ENCODE measurements at regions not wholly inside any gene's neighbourhood (a gene's known extent, or its start where the extent isn't known, plus 50 kb on each side); places are given as distances from the start of the nearest gene placed in this dataset.

DNA sequence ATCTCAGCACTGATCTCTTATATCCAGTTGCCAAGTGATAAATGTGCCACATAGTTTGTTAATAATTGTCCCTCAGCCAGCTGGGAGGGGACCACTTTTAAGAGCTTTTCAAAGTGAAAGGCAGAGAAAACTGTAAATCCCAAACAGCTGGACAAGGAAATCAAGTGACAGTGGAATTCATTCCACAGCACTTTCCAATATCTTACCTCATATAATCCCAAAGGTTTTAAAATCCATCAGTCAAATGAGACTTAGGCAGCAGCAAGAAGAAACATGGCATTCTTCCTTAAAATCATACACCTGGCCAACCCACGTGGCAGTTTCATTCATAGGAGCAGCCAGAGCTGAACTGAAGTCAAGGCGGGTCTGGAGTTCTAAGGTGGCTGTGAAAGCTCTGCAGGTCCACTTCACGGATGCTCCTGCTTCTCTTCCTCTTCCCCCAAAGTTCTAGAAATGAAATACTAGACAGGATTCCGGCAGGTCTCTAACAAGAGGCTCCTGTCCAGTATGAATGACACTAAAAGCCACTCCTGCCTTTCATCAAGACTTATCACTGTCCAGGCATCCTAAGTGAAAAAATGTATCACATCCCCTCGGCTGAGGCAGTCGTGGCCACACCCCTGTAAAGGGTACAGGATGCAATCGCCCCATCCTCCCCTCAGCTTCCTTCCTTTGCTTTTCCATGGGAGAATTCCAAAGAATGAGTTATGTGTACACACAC is 190.4 kb upstream of the STK17B start:
- Mint-ChIP-seq H3K4me1 (peaks cover 11% of the 10 kb centered on the region), H3K36me3 (ENCODE audit: low read depth) (no peaks in the 10 kb centered on the region), H3K27me3 (peaks cover 9% of the 10 kb centered on the region), H3K9me3 (no peaks in the 10 kb centered on the region), H3K27ac (no peak overlapping the region), H3K4me3 (no peak overlapping the region)
- CTCF ChIA-PET, result interaction anchor here (1.0 to 1.3 kb wide), 3 partner anchors 9 to 293 kb away, joined by 3 to 6 read pairs (median 3); partner anchors contain the start of gene DNAH7
- POLR2A ChIA-PET, result no interaction called here
- DNase-seq, result no peak

DNA sequence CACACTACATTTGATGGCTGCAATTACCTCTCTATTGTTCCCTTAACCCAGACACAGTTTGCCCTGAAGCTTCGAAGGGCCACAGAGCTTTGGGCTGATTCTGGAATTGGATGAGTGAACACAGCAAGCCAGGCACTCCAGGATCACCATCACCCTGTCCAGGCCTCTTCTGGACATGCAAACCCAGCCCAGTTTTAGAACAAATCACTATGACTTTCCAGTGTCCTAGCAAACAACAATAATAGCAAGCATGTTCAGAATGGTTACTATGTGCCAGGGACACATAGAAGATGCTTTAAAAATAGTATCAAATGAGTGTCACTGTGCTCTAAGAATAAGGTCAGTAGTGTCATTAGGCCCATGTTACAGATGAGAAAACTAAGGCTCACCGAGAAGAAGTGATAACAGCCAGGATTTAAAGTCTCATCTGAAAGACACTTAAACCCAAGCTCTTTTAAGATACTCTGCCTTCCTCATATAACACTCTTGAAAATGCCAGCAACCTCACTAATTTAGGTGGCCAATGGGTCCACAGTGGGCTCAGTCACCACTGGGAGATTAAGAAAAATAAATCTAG is 191.7 kb upstream of the STK17B start:
- Mint-ChIP-seq H3K4me3 (no peak overlapping the region), H3K27ac (no peak overlapping the region), H3K4me1 (peaks cover 11% of the 10 kb centered on the region), H3K27me3 (peaks cover 11% of the 10 kb centered on the region), H3K9me3 (peaks cover 2% of the 10 kb centered on the region), H3K36me3 (ENCODE audit: low read depth) (no peaks in the 10 kb centered on the region)
- CTCF ChIA-PET, result interaction anchor here (1.0 to 1.3 kb wide), 4 partner anchors 8 to 294 kb away, joined by 3 to 6 read pairs (median 3); partner anchors contain the start of gene DNAH7
- DNase-seq, result no peak
- POLR2A ChIA-PET, result no interaction called here

DNA sequence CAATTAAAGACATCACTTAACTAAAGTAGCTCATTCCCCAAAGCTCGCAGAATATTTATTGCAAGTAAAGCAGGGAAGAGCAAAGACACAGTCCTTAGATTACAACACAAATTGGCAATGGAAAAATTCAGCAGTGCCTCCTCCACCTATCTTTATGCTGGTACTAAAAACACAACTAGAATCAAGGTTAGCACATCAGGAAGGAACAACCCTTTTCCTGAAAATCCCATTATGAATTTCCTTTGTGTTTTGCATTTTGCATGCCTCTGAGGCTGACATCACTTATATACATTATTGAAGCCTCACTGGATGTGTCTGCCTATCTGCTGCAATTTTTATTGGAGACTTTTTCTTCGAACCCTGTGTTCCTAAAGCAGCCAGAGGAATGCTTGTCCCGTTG is 193.8 kb upstream of the STK17B start:
- CTCF ChIA-PET, result no interaction called here
- H3K27me3 Mint-ChIP-seq, result peaks cover 11% of the 10 kb centered on the region
- no peak for DNase-seq
- POLR2A ChIA-PET, result no interaction called here
- H3K4me3 Mint-ChIP-seq, result no peak overlapping the region
- H3K4me1 Mint-ChIP-seq, result peaks cover 11% of the 10 kb centered on the region
- H3K36me3 Mint-ChIP-seq (ENCODE audit: low read depth), result no peaks in the 10 kb centered on the region
- H3K9me3 Mint-ChIP-seq, result peaks cover 10% of the 10 kb centered on the region
- no peak overlapping the region for H3K27ac Mint-ChIP-seq

DNA sequence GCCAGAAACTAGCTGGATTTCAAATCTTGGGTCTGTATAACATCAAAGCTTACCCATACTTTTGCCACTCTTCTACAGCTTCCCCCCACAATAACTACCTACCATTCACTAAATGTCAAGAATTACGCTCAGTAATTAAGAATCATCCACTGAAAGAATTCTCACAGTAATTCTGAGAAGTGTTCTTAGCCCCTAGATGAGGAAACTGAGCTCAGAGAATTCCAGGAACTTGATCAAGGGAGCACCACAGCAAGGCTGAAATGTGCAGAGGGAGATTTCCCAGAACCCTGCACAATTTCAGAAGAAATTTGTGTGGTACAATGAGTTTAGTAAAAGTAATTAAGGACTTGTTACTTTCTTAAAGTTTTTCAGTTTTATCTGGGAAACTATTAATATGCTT is 194.5 kb upstream of the STK17B start:
- ChIA-PET CTCF (no interaction called here), POLR2A (no interaction called here)
- H3K27ac Mint-ChIP-seq, result no peak overlapping the region
- H3K4me3 Mint-ChIP-seq, result no peak overlapping the region
- peaks cover 11% of the 10 kb centered on the region for H3K4me1 Mint-ChIP-seq
- H3K27me3 Mint-ChIP-seq, result peaks cover 4% of the 10 kb centered on the region
- no peaks in the 10 kb centered on the region for H3K36me3 Mint-ChIP-seq (ENCODE audit: low read depth)
- H3K9me3 Mint-ChIP-seq, result peaks cover 10% of the 10 kb centered on the region
- DNase-seq, result no peak

DNA sequence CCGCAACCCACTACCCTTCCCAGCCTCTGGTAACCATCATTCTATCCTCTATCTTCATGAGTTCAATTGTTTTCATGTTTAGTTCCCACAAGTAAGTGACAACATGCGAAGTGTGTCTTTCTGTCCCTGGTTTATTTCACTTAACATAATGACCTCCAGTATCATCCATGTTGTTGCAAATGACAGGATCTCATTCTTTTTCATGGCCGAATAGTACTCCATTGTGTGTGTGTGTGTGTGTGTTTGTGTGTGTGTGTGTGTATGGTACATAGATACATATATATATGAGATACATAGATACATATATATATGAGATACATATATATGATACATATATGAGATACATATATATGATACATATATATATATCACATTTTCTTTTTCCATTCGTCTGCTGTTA is 196.3 kb upstream of the STK17B start:
- ChIA-PET CTCF (no interaction called here), POLR2A (no interaction called here)
- Mint-ChIP-seq H3K9me3 (peaks cover 10% of the 10 kb centered on the region), H3K4me1 (peaks cover 11% of the 10 kb centered on the region), H3K36me3 (ENCODE audit: low read depth) (no peaks in the 10 kb centered on the region), H3K4me3 (no peak overlapping the region), H3K27me3 (peaks cover 4% of the 10 kb centered on the region), H3K27ac (no peak overlapping the region)
- DNase-seq, result no peak

DNA sequence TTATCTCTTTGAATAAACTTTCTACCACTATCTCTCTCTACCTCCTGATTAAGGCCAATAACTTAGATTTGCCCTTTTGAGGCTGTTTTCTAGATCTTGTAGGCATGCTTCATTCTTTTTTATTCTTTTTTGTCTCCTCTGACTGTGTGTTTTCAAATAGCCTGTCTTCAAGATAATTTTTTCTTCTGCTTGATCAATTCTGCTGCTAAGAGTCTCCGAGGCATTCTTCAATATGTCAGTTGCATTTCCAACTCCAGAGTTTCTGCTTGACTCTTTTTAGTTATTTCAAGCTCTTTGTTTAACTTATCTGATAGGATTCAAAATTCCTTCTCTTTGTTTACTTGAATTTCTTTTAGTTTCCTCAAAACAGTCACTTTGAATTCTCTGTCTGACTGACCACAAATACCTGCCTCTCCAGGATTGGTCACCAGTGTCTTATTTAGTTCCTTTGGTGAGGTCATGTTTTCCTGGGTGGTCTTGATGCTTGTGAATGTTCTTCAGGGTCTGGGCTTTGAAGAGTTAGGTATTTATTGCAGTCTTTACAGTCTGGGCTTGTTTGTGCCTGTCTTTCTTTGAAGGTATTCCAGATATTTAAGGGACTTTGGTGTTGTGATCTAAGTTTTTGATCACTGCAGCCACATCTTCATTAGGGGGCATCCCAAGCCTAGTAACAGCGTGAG is 197.3 kb upstream of the STK17B start:
- no peaks in the 10 kb centered on the region for H3K36me3 Mint-ChIP-seq (ENCODE audit: low read depth)
- H3K27ac Mint-ChIP-seq, result no peak overlapping the region
- CTCF ChIA-PET, result interaction anchor here (0.6 kb wide), 1 partner anchor 36 kb away, joined by 3 read pairs; no protein-coding TSS in a partner anchor
- no peak for DNase-seq
- no peak overlapping the region for H3K4me3 Mint-ChIP-seq
- peaks cover 10% of the 10 kb centered on the region for H3K9me3 Mint-ChIP-seq
- POLR2A ChIA-PET, result no interaction called here
- H3K4me1 Mint-ChIP-seq, result peaks cover 11% of the 10 kb centered on the region
- H3K27me3 Mint-ChIP-seq, result peaks cover 4% of the 10 kb centered on the region

DNA sequence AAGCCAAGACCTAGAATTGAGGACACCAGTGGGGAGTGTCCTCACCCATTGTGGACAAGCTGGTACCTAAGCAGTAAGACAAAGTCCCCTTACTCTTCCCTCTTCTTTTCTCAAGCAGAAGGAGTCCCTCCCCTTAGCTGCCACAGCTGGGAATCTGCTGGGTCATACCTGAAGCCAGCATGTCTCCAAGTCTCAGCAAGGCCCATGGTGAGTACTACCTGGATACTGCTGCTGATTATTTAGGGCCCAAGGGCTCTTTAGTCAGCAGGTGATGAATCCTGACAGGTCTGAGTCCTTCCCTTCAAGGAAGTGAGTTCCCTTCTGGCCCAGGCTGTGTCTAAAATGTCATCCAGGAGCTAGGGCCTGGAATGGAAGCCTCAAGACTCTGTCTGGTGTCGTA is 198.6 kb upstream of the STK17B start:
- Mint-ChIP-seq H3K27me3 (peaks cover 4% of the 10 kb centered on the region), H3K4me3 (no peak overlapping the region), H3K36me3 (ENCODE audit: low read depth) (no peaks in the 10 kb centered on the region)

DNA sequence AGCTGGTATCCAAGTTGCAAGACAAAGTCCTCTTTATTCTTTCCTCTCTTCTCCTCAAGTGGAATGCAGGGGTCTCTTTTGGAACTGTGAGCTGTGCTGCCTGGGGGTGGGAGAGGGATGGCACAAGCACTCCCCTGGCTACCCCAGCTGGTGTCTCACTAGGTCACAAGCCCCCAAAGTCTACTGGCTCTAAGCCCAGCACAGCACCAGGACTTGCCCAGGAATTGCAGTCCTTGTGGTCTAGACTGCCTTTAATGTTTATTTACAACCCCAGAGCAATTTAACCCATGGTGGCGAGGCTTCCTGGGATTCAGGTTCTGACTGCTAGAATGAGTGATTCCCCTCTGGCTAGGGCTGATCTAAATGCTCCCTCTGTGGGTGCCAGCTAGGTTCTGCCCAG is 199.0 kb upstream of the STK17B start:
- POLR2A ChIA-PET, result no interaction called here
- Mint-ChIP-seq H3K36me3 (ENCODE audit: low read depth) (no peaks in the 10 kb centered on the region), H3K4me1 (peaks cover 10% of the 10 kb centered on the region), H3K27ac (no peak overlapping the region), H3K4me3 (no peak overlapping the region), H3K9me3 (peaks cover 10% of the 10 kb centered on the region), H3K27me3 (peaks cover 4% of the 10 kb centered on the region)
- CTCF ChIA-PET, result interaction anchor here (1.3 to 1.8 kb wide), 2 partner anchors 8 to 292 kb away, joined by 5 to 6 read pairs; no protein-coding TSS in a partner anchor
- DNase-seq, result no peak

More for the DNA sequence above, 198.6 kb upstream of the STK17B start:
- POLR2A ChIA-PET, result no interaction called here
- Mint-ChIP-seq H3K4me1 (peaks cover 11% of the 10 kb centered on the region), H3K9me3 (peaks cover 10% of the 10 kb centered on the region), H3K27ac (no peak overlapping the region)
- CTCF ChIA-PET, result interaction anchor here (0.7 to 1.8 kb wide), 3 partner anchors 8 to 292 kb away, joined by 3 to 6 read pairs (median 5); no protein-coding TSS in a partner anchor
- no peak for DNase-seq

DNA sequence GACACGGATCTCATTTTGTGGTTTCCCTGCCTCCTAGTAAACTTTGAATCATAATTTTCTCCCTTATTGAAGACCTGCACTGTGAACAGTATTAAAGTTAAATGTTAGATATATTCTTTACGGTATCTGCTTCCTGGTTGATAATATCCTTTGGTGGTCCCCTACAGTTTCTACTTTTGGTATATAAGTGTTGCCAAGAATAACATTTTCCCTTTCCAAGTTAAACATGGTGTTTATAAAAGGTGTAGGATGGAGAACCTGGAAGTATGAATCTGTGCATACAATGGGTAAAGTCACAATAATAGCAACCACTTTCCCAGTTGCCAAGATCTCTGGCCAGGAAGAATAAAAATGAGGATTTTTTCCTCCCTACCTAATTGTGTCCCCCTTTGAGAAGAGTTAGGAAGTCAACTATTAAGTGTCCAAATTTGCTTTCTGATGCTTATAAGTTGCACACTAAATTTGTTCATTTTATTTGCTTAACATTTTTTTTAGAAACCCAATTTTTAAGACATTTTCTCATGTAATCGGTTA is 201.0 kb upstream of the STK17B start:
- CTCF ChIA-PET, result no interaction called here
- Mint-ChIP-seq H3K4me3 (no peak overlapping the region), H3K27me3 (peaks cover 4% of the 10 kb centered on the region), H3K9me3 (peaks cover 10% of the 10 kb centered on the region), H3K27ac (no peak overlapping the region), H3K4me1 (no peaks in the 10 kb centered on the region), H3K36me3 (ENCODE audit: low read depth) (no peaks in the 10 kb centered on the region)
- POLR2A ChIA-PET, result no interaction called here
- DNase-seq, result no peak

DNA sequence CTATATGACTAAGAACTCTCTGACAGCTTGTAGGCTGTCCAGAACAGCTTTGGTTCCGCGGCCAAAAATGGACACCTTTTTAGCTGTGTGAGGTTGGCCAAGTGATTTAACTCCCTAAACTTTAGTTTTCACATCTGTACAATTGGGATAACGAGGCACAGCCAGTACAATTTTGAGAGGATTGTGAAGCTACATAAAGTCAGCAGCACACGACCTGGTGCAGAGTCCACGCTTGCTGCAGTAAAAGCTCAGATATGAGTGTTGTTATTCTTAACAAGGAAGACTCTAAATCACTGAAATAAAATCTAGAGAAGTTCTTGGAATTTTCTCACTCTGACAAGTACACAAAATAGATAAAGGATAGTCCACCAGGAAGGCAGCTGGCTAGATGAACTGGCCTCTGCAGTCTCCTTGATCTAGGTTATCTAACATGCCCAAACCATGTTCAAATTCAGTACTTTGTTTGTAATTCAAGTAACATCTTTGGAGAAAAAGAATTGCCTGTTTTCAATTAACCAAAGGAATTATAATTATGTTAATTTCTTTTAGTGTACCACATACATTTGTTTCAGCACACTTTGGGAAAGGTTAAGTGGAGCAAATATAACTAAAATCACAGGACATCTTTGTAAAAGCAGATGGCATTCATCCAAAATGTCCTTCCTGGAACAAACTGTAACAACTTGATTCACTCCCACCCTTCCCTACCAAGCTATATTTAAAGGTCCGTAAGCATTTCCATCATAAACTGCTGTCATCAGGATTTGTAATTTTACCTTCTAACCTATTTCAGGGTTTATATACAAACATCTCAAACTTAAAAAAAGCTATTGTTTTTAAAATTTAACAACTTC is 201.7 kb upstream of the STK17B start:
- DNase-seq, result no peak
- Mint-ChIP-seq H3K27ac (no peak overlapping the region), H3K27me3 (peaks cover 2% of the 10 kb centered on the region), H3K9me3 (peaks cover 9% of the 10 kb centered on the region), H3K36me3 (ENCODE audit: low read depth) (no peaks in the 10 kb centered on the region), H3K4me1 (no peaks in the 10 kb centered on the region), H3K4me3 (no peak overlapping the region)
- CTCF ChIA-PET, result interaction anchor here (0.6 to 1.4 kb wide), 2 partner anchors 11 to 68 kb away, joined by 3 read pairs; no protein-coding TSS in a partner anchor
- POLR2A ChIA-PET, result no interaction called here

DNA sequence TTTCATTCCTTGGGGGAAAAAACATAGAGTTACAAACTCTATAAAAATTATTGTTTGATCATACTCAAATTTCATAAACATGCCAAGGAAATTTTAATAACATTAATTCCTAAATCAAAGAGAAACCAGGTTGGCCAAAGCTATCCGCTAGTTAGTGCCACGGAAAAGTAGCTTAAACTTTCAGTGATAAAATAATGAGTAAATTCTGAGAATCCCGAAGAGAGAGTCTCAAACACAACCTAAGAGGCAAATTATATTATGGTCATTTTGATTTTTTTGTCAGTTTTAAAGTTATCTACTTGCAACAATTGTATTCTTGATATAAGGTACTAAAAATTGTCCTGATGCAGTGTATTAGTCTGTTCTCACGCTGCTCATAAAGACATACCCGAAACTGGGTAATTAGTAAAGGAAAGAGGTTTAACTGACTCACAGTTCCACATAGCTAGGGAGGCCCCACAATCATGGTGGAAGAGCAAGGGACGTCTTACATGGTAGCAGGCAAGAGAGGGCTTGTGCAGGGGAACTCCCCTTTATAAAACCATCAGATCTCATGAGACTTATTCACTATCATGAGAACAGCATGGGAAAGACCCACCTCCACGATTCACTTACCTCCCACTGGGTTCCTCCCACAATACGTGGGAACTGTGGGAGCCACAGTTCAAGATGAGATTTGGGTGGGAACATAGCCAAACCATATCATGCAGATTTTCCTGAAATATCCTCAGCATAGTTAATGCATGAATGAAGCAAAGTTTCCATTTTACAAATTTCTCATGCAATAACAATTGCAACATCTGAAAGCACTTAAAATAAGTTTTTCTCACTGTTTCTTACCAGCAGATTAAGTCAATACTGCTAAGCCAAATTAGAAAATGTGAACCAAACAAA is 205.9 kb upstream of the STK17B start:
- no peak overlapping the region for H3K4me3 Mint-ChIP-seq
- H3K9me3 Mint-ChIP-seq, result no peaks in the 10 kb centered on the region
- no peak overlapping the region for H3K27ac Mint-ChIP-seq
- H3K4me1 Mint-ChIP-seq, result no peaks in the 10 kb centered on the region
- ChIA-PET CTCF (no interaction called here), POLR2A (no interaction called here)
- DNase-seq, result no peak
- H3K36me3 Mint-ChIP-seq (ENCODE audit: low read depth), result no peaks in the 10 kb centered on the region
- H3K27me3 Mint-ChIP-seq, result no peaks in the 10 kb centered on the region

DNA sequence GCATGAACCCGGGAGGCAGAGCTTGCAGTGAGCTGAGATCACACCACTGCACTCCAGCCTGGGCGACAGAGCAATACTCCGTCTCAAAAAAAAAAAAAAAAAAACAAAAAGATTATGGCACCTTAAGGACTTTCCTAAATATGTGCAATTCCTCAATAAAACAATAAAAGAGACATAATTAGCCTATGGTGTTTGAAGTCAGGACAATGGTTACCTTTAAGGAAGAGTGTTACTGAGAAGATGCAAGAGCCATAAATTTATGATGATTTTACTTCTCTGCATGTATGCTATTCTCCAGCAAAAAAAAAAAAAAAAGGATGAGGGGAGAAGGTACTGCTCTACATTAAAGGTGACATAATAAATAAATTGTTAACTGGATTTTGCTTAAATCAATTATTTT is 208.2 kb upstream of the STK17B start:
- ChIA-PET CTCF (no interaction called here), POLR2A (no interaction called here)
- no peak for DNase-seq
- no peaks in the 10 kb centered on the region for H3K4me1 Mint-ChIP-seq
- H3K9me3 Mint-ChIP-seq, result no peaks in the 10 kb centered on the region
- no peak overlapping the region for H3K27ac Mint-ChIP-seq
- H3K36me3 Mint-ChIP-seq (ENCODE audit: low read depth), result no peaks in the 10 kb centered on the region
- no peaks in the 10 kb centered on the region for H3K27me3 Mint-ChIP-seq
- no peak overlapping the region for H3K4me3 Mint-ChIP-seq

All from activated CD4-positive, alpha-beta T cell treated with anti-CD3 and anti-CD28 coated beads, Interleukin-2, amount 10 ng/mL, durations not matched to agents 7 days and 5 days (primary cell).